BLaER1 (cell line): ENCODE measurements at regions not wholly inside any gene's neighbourhood (a gene's known extent, or its start where the extent isn't known, plus 50 kb on each side); places are given as distances from the start of the nearest gene placed in this dataset.

Experiments used
- H3K27ac ChIP-seq: shearing (Covaris generic); formaldehyde crosslinking; 2 replicates; pipeline ENCODE4 v1.8.1; 2022
- H3K27me3 ChIP-seq: shearing (Covaris generic); formaldehyde crosslinking; 2 replicates; pipeline ENCODE4 v1.8.1; 2022
- H3K36me3 ChIP-seq: shearing (Covaris generic); formaldehyde crosslinking; 2 replicates; pipeline ENCODE4 v1.8.1; 2022
- H3K4me1 ChIP-seq: shearing (Covaris generic); formaldehyde crosslinking; 2 replicates; pipeline ENCODE4 v1.8.1; 2022
- H3K4me2 ChIP-seq: shearing (Covaris generic); formaldehyde crosslinking; 2 replicates; pipeline ENCODE4 v1.8.1; 2022
- H3K4me3 ChIP-seq: shearing (Covaris generic); formaldehyde crosslinking; 2 replicates; pipeline ENCODE4 v1.8.1; 2022
- H3K9ac ChIP-seq: shearing (Covaris generic); formaldehyde crosslinking; 2 replicates; pipeline ENCODE4 v1.8.1; 2022
- H3K9me3 ChIP-seq: shearing (Covaris generic); formaldehyde crosslinking; 2 replicates; pipeline ENCODE4 v1.8.1; 2022
- H4K20me1 ChIP-seq: shearing (Covaris generic); formaldehyde crosslinking; 2 replicates; pipeline ENCODE4 v1.8.1; 2022
- Cebpa-rat ChIP-seq: shearing (Covaris generic); IDR thresholded peaks from 2 replicates; pipeline ENCODE4 v1.8.1; 2022

GRCh38 chr17:77314601-77315000 is 173.8 kb downstream of the SEC14L1 start:
- H3K4me3 ChIP-seq = no peak overlapping the region
- peaks cover 89% of the 10 kb centered on the region for H3K4me1 ChIP-seq
- H3K9me3 ChIP-seq = no peaks in the 10 kb centered on the region
- no peaks in the 10 kb centered on the region for H4K20me1 ChIP-seq
- no peaks in the 10 kb centered on the region for H3K36me3 ChIP-seq
- no peak for TF ChIP-seq Cebpa-rat
- no peaks in the 10 kb centered on the region for H3K27me3 ChIP-seq
- H3K9ac ChIP-seq = no peak overlapping the region
- peak overlapping the region; percentile 74 for H3K4me2 ChIP-seq
- H3K27ac ChIP-seq = 0 out of 2 replicates have a peak overlapping the region, but pooled peaks have one; percentile 4

GRCh38 chr17:77315010-77315409 is 174.2 kb downstream of the SEC14L1 start:
- H3K9me3 ChIP-seq = no peaks in the 10 kb centered on the region
- H3K36me3 ChIP-seq = no peaks in the 10 kb centered on the region
- no peak overlapping the region for H3K9ac ChIP-seq
- peak overlapping the region; percentile 74 for H3K4me2 ChIP-seq
- no peaks in the 10 kb centered on the region for H3K27me3 ChIP-seq
- H3K27ac ChIP-seq = no peak overlapping the region
- no peaks in the 10 kb centered on the region for H4K20me1 ChIP-seq
- no peak for TF ChIP-seq Cebpa-rat
- H3K4me3 ChIP-seq = no peak overlapping the region
- peaks cover 93% of the 10 kb centered on the region for H3K4me1 ChIP-seq

DNA sequence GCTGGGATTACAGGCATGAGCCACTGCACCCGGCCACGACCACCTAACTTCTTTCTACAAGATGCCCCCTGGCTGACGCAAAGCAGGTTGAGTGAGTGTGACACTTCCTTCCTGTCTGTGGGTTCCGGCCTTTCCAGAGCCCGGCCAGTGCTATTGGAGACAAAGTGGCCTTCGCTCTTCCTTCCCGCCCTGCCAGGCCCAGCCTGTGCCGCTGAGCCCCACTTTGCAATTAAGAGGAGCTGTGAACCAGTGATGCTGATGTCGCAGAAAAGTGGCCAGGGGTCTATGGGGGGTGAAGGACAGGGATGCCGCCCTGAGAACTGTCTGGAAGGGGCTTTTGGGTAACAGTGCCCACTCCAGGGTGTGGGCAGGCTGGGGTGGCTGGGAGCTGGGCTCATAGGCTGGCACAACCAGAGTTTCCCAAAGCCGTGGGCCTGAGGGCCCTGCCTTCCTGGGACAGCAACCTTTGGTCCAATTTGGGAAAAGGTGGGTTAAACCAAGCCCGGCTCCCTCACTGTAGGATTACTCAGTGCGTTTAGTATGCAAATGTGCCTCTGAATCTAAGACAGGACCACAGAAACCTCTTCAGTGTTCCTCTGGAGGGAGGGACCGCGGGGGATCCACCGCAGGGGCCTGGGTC is 174.9 kb downstream of the SEC14L1 start:
- TF ChIP-seq Cebpa-rat = no peak
- H3K4me3 ChIP-seq = no peak overlapping the region

GRCh38 chr17:77316191-77316641 is 175.4 kb downstream of the SEC14L1 start:
- peak overlapping the region; percentile 36 for H3K27ac ChIP-seq
- H3K36me3 ChIP-seq = no peaks in the 10 kb centered on the region
- H4K20me1 ChIP-seq = no peaks in the 10 kb centered on the region
- H3K27me3 ChIP-seq = no peaks in the 10 kb centered on the region
- no peaks in the 10 kb centered on the region for H3K9me3 ChIP-seq
- H3K4me1 ChIP-seq = peaks cover 94% of the 10 kb centered on the region
- H3K4me2 ChIP-seq = peak overlapping the region; percentile 74
- H3K4me3 ChIP-seq = no peak overlapping the region
- no peak for TF ChIP-seq Cebpa-rat
- no peak overlapping the region for H3K9ac ChIP-seq

More for the DNA sequence above, 174.9 kb downstream of the SEC14L1 start:
- Histone ChIP-seq H3K9me3 (no peaks in the 10 kb centered on the region), H3K36me3 (no peaks in the 10 kb centered on the region), H3K9ac (no peak overlapping the region), H3K27ac (peak overlapping the region; percentile 36), H3K4me1 (peaks cover 94% of the 10 kb centered on the region), H3K27me3 (no peaks in the 10 kb centered on the region), H4K20me1 (no peaks in the 10 kb centered on the region), H3K4me2 (peak overlapping the region; percentile 74)

GRCh38 chr17:77316651-77317050 is 175.9 kb downstream of the SEC14L1 start:
- H4K20me1 ChIP-seq = peaks cover under 1% of the 10 kb centered on the region; the same call in 1 of the 2 replicates
- no peak overlapping the region for H3K9ac ChIP-seq
- H3K4me1 ChIP-seq = peaks cover 94% of the 10 kb centered on the region
- H3K27me3 ChIP-seq = no peaks in the 10 kb centered on the region
- H3K36me3 ChIP-seq = no peaks in the 10 kb centered on the region
- peak overlapping the region; percentile 74 for H3K4me2 ChIP-seq
- H3K9me3 ChIP-seq = no peaks in the 10 kb centered on the region
- no peak overlapping the region for H3K4me3 ChIP-seq
- peak overlapping the region; percentile 42; the same call in 1 of the 2 replicates for H3K27ac ChIP-seq
- no peak for TF ChIP-seq Cebpa-rat

DNA sequence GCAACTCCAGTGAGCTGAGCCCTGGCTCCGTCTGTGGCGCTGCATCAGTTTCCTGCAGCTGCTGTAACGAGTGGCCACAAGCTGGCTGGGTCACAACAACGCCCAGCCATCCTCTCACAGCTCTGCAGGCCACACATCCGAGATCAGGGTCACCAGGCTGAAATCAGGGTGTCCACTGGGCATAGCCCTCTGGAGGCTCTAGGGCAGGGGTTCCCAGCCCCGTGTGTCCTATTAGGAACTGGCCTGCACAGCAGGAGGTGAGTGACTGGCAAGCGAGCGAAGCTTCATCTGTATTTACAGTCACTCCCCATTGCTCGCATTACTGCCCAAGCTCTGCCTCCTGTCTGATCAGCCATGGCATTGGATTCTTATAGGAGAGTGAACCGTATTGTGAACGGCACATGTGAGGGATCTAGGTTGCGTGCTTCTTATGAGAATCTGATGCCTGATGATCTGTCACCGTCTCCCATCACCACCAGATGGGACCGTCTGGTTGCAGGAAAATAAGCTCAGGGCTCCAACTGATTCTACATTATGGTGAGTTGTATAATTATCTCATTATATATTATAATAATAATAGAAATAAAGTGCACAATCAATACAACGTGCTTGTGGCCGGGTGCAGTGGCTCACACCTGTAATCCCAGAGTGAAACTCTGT is 176.5 kb downstream of the SEC14L1 start:
- peak overlapping the region; percentile 74 for H3K4me2 ChIP-seq
- H4K20me1 ChIP-seq = peaks cover 6% of the 10 kb centered on the region; the same call in 1 of the 2 replicates
- no peaks in the 10 kb centered on the region for H3K36me3 ChIP-seq
- no peaks in the 10 kb centered on the region for H3K9me3 ChIP-seq
- TF ChIP-seq Cebpa-rat = no peak
- no peak overlapping the region for H3K9ac ChIP-seq
- no peaks in the 10 kb centered on the region for H3K27me3 ChIP-seq
- H3K4me1 ChIP-seq = peaks cover 94% of the 10 kb centered on the region
- H3K4me3 ChIP-seq = no peak overlapping the region
- H3K27ac ChIP-seq = peak overlapping the region; percentile 42; the same call in 1 of the 2 replicates

DNA sequence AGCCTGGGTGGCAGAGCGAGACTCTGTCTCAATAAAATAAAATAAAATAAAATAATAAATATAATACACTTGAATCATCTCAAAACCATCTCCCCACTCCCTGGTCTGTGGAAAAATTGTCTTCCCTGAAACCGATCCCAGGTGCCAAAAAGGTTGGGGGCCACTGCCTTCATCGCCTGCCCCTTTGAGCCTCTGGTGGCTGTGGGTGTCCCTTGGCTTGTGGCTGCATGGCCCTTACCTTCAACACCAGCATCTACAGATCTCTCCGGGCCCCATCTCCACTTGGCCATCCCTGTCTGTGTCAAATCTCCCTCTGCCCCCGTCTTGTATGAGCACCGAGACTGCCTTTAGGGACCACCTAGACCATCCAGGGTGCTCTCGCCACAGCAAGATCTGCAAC is 177.3 kb downstream of the SEC14L1 start:
- Histone ChIP-seq H4K20me1 (peaks cover 14% of the 10 kb centered on the region), H3K27me3 (no peaks in the 10 kb centered on the region), H3K36me3 (no peaks in the 10 kb centered on the region), H3K4me3 (no peak overlapping the region), H3K4me2 (peak overlapping the region; percentile 100; the same call in 1 of the 2 replicates), H3K27ac (no peak overlapping the region), H3K9ac (no peak overlapping the region), H3K4me1 (peaks cover 94% of the 10 kb centered on the region), H3K9me3 (no peaks in the 10 kb centered on the region)
- TF ChIP-seq Cebpa-rat = no peak

DNA sequence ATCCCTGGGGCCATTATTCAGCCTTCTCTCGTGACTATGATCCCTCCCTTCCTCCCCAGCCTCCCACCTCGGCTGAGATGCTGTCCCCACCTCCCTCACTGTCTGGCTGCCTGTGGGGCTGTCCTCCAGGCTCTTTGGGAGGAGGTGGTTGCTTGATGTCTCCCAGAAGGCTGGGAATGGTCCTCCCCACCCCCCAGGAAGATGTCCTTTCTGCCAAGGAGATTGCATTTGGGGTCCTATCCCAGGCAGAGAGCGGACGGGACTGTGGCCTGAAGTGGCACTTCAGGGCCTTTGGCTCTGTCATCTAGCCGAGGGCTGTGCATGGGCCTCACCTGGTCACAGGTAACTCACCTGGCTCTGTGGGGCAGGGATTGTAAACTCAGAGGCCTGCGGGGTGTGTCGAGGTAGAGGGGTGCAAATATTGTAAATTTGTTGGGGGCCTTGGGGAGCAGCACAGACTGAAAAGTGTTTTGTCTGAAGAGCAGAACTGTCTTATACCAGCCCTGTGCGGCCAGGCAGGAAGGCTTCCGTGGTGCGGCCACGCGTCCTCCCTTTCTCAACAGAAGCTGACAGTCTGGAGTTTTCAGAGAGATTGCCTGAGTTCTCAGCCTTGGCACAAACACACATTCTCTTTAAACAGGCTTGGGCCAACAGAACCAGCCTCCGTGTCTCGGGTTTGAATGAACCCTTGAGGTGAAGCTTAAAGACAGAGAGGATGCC is 177.9 kb downstream of the SEC14L1 start:
- H3K36me3 ChIP-seq = no peaks in the 10 kb centered on the region
- TF ChIP-seq Cebpa-rat = no peak
- H3K9me3 ChIP-seq = no peaks in the 10 kb centered on the region
- peak overlapping the region; percentile 71 for H3K27ac ChIP-seq
- peaks cover 20% of the 10 kb centered on the region for H4K20me1 ChIP-seq
- peak overlapping the region; percentile 51 for H3K4me3 ChIP-seq
- H3K4me1 ChIP-seq = peaks cover 94% of the 10 kb centered on the region
- peak overlapping the region; percentile 55; the same call in 1 of the 2 replicates for H3K9ac ChIP-seq
- no peaks in the 10 kb centered on the region for H3K27me3 ChIP-seq
- peak overlapping the region; percentile 100 for H3K4me2 ChIP-seq

DNA sequence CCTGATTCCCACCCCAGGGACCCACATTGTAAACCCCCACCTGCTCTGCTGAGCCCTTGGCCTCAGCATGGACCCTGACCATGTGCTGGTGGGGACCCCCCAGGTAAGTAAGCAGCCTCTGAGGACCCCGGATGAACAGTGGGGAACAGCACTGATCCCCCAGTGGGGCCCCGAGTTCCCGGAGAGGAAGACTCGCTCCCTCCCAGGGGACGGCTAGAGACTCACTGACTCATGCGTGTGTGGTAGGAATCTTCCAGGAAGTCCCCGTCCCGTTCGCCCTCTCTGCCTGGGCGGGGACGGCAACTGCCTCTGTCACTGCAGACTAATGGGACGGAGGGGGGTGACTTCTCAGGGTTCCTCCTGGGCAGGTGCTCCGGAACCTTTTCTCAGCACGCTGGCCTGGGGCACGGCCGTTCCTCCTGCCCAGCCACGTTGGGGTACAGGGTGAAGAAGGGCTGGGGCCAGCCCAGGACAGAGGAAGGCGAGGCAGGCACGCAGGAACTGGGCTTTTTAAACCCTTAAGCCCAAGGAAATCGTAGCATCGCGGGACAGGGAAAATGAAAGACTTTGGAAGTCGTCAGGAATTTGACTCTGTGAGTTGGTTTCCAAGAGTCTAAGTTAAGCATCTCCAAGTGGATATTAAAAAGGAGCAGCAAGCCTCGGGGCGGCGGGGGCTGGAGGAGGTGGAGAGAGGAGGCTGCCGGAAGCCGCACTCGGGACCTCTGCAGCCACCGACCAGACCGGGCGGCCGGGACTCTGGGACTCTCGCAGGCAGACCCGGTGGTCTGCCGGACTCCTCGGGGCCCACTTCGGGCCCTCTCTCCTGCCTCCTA is 178.7 kb downstream of the SEC14L1 start:
- H3K4me1 ChIP-seq = peaks cover 100% of the 10 kb centered on the region
- H3K27me3 ChIP-seq = no peaks in the 10 kb centered on the region
- no peaks in the 10 kb centered on the region for H3K9me3 ChIP-seq
- H3K4me3 ChIP-seq = peak overlapping the region; percentile 51
- no peak for TF ChIP-seq Cebpa-rat
- H3K9ac ChIP-seq = peak overlapping the region; percentile 55
- peak overlapping the region; percentile 100 for H3K4me2 ChIP-seq
- H3K36me3 ChIP-seq = no peaks in the 10 kb centered on the region
- peaks cover 28% of the 10 kb centered on the region for H4K20me1 ChIP-seq
- peak overlapping the region; percentile 71 for H3K27ac ChIP-seq
